Gastroesophageal sphincter (tissue), 4 donors: ENCODE measurements at regions not wholly inside any gene's neighbourhood (a gene's known extent, or its start where the extent isn't known, plus 50 kb on each side); places are given as distances from the start of the nearest gene placed in this dataset.
A peak's percentile ranks its signal among the peaks of the same experiment; 100 is the strongest.
"Not testable (repeated sequence)": the region's sequence is repeated elsewhere in the genome, so short reads cannot be mapped to it uniquely, and the experiment has no call there.

ENCODE experiments used
- ATAC-seq: fragments of 150-250 bp; one replicate; pipeline ENCODE4 v1.9.1; 2016; ENCODE audit warnings: mild to moderate bottlenecking, moderate library complexity
- H3K27ac ChIP-seq, 4 donors: fragments of 200-600 bp; sonication (generic) in 3 of 4; 1 replicate in 3 of 4; 2 replicates in 1 of 4; pipeline ENCODE4 v1.5.1; 2016 to 2019
- H3K27me3 ChIP-seq: fragments of 200-600 bp; sonication (generic); one replicate; pipeline ENCODE4 v1.5.1; 2019
- H3K36me3 ChIP-seq, 2 donors: fragments of 200-600 bp; sonication (generic); one replicate each; pipeline ENCODE4 v1.5.1; 2019; ENCODE audit warnings: control low read depth in 1 of 2
- H3K4me1 ChIP-seq, 3 donors: fragments of 200-600 bp; sonication (generic); 1 replicate in 2 of 3; 2 replicates in 1 of 3; pipeline ENCODE4 v1.5.1; 2016 to 2019; ENCODE audit warnings: control low read depth in 2 of 3
- H3K4me3 ChIP-seq, 2 donors: fragments of 200-600 bp; sonication (generic); one replicate each; pipeline ENCODE4 v1.5.1; 2019; ENCODE audit warnings: mild to moderate bottlenecking in 1 of 2, moderate library complexity in 1 of 2
- H3K9me3 ChIP-seq, 3 donors: fragments of 200-600 bp; sonication (generic); one replicate each; pipeline ENCODE4 v1.5.1; 2017 to 2019; ENCODE audit warnings: control low read depth in 2 of 3
- EP300 ChIP-seq: sonication (generic); formaldehyde crosslinking; IDR thresholded peaks from one replicate; pipeline ENCODE4 v1.6.1; 2017; ENCODE audit warnings: antibody characterized with exemption, mild to moderate bottlenecking
- POLR2A ChIP-seq, 2 donors: fragments of 450-650 bp; IDR thresholded peaks; one replicate each; pipeline ENCODE4 v1.6.1; 2017; ENCODE audit warnings: antibody characterized with exemption in 2 of 2, mild to moderate bottlenecking in 2 of 2, moderate library complexity in 1 of 2
- POLR2AphosphoS5 ChIP-seq: sonication (generic); formaldehyde crosslinking; IDR thresholded peaks from one replicate; pipeline ENCODE4 v1.6.1; 2017; ENCODE audit warnings: antibody characterized with exemption
- WGBS, 2 donors: methylation state at CpG; one replicate each; pipeline ENCODE4 v1.1.5; 2018; ENCODE audit warnings: low coverage in 1 of 2; 5-methylcytosine and 5-hydroxymethylcytosine counted together
- TF ChIP-seq, protein P1 (sequence below), 4 experiments: fragments of 200-600 bp in 2 of 4; fragments of 450-650 bp in 2 of 4; sonication (generic) in 1 of 4; IDR thresholded peaks; one replicate each; pipeline ENCODE4 v1.5.1; 2017 to 2019; ENCODE audit warnings: antibody characterized with exemption in 4 of 4, mild to moderate bottlenecking in 2 of 4, moderate library complexity in 2 of 4

GRCh38 chr2:207437136-207437523 lies 92.6 kb upstream of the CREB1 start:
- 67% methylated on average over 1 of the region's 1 CpG; no CpG with 5 or more reads in 1 of the 2 donors for WGBS, 2 donors
- peak; percentile 54 for TF ChIP-seq POLR2AphosphoS5
- TF ChIP-seq, protein P1, sequence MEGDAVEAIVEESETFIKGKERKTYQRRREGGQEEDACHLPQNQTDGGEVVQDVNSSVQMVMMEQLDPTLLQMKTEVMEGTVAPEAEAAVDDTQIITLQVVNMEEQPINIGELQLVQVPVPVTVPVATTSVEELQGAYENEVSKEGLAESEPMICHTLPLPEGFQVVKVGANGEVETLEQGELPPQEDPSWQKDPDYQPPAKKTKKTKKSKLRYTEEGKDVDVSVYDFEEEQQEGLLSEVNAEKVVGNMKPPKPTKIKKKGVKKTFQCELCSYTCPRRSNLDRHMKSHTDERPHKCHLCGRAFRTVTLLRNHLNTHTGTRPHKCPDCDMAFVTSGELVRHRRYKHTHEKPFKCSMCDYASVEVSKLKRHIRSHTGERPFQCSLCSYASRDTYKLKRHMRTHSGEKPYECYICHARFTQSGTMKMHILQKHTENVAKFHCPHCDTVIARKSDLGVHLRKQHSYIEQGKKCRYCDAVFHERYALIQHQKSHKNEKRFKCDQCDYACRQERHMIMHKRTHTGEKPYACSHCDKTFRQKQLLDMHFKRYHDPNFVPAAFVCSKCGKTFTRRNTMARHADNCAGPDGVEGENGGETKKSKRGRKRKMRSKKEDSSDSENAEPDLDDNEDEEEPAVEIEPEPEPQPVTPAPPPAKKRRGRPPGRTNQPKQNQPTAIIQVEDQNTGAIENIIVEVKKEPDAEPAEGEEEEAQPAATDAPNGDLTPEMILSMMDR (IDR thresholded peaks at IDR 0.05), result no peak
- no peak overlapping the region for H3K4me3 ChIP-seq
- no peak overlapping the region for H3K27ac ChIP-seq
- no peaks in the 10 kb centered on the region for H3K36me3 ChIP-seq
- peaks cover 0 to 9% (median 0%) of the 10 kb centered on the region in 3 donors for H3K4me1 ChIP-seq
- H3K27me3 ChIP-seq, result no peaks in the 10 kb centered on the region
- ATAC-seq, result no peak
- H3K9me3 ChIP-seq, result no peaks in the 10 kb centered on the region

GRCh38 chr2:207437524-207438143 lies 92.1 kb upstream of the CREB1 start:
- no peak for ATAC-seq
- WGBS, 2 donors, result 56 to 82% methylated on average over 6 to 11 of the region's 13 CpGs

GRCh38 chr2:207438414-207439126 lies 91.2 kb upstream of the CREB1 start:
- ATAC-seq, result no peak
- Histone ChIP-seq H3K9me3 (no peaks in the 10 kb centered on the region), H3K4me3 (no peak overlapping the region), H3K36me3 (no peaks in the 10 kb centered on the region), H3K4me1 (peaks cover 0 to 9% (median 0%) of the 10 kb centered on the region in 3 donors), H3K27ac (no peak overlapping the region), H3K27me3 (no peaks in the 10 kb centered on the region)
- TF ChIP-seq, protein P1 (IDR thresholded peaks at IDR 0.05), result no peak
- no peak for TF ChIP-seq POLR2AphosphoS5
- TF ChIP-seq EP300, result no peak
- TF ChIP-seq POLR2A (IDR thresholded peaks at IDR 0.05), result no peak
- 86 to 93% methylated on average over 3 of the region's 3 CpGs for WGBS, 2 donors

More at GRCh38 chr2:207437524-207438143, 92.1 kb upstream of the CREB1 start:
- Histone ChIP-seq H3K36me3 (no peaks in the 10 kb centered on the region), H3K9me3 (no peaks in the 10 kb centered on the region), H3K4me1 (peaks cover 0 to 9% (median 0%) of the 10 kb centered on the region in 3 donors), H3K27me3 (no peaks in the 10 kb centered on the region), H3K4me3 (no peak overlapping the region), H3K27ac (peak overlapping the region in 1 of 4 donors; percentile 11)
- TF ChIP-seq POLR2AphosphoS5 (no peak), POLR2A (IDR thresholded peaks at IDR 0.05) (no peak), EP300 (no peak)
- TF ChIP-seq, protein P1 (IDR thresholded peaks at IDR 0.05), result no peak

- not testable (repeated sequence) for H3K27ac ChIP-seq, H3K36me3 ChIP-seq, H3K9me3 ChIP-seq, H3K27me3 ChIP-seq, H3K4me1 ChIP-seq, ATAC-seq, H3K4me3 ChIP-seq
Measured at GRCh38 chr2:207439881-207440280, 89.9 kb upstream of the CREB1 start.

DNA sequence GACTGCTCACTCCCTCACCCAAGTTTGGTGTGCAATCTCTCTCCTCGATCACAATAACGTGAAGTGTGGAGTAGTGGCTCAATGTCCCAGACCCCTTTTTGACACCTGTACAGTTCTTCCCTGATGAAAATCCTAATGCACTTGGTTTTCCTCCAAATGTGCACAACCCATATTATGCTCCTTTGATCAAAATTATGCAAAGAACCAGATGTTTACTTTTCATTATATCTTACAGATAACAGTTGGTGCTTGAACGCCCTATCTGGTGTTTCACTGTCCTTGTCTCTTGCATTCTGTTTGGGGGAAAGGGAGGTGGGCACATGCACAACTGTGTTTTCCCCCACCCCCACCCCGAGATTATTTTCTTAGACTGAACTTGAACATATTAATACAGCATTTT lies 85.0 kb upstream of the CREB1 start:
- no peak for TF ChIP-seq POLR2A (IDR thresholded peaks at IDR 0.05)
- no peak for TF ChIP-seq EP300
- TF ChIP-seq, protein P1 (IDR thresholded peaks at IDR 0.05), result no peak
- no peak for TF ChIP-seq POLR2AphosphoS5
- no peak for ATAC-seq

More for the DNA sequence above, 85.0 kb upstream of the CREB1 start:
- Histone ChIP-seq H3K27ac (no peak overlapping the region), H3K27me3 (no peaks in the 10 kb centered on the region), H3K4me3 (no peak overlapping the region), H3K36me3 (no peaks in the 10 kb centered on the region), H3K4me1 (no peaks in the 10 kb centered on the region), H3K9me3 (no peaks in the 10 kb centered on the region)
- 76 to 86% methylated on average over 3 of the region's 4 CpGs for WGBS, 2 donors
